HuH-7.5 (cell line): ENCODE measurements at regions not wholly inside any gene's neighbourhood (a gene's known extent, or its start where the extent isn't known, plus 50 kb on each side); places are given as distances from the start of the nearest gene placed in this dataset.

Experiments used
- DNase-seq: peaks from one replicate; pipeline ENCODE4 v3.0.0; 2011; ENCODE audit warnings: low spot score

DNA sequence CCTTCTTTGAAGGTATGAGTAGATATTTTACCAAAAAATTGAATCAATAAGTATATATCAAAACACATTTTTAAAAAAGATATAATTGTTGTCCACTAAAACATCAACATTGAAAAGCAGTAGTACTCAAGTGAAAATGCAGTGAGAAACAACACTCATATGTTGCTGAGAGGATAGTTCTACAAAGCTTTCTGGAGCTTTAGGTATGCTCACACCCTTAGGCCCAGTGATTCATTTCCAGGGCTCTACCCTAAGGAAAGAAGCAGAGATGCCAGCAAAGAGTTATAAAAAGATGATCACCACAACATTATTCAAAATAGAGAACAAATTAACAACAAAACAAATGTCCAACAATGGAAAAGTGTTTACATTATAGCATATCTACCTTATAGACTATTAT is 197.3 kb upstream of the CCDC150 start:
- DNase-seq: no peak

DNA sequence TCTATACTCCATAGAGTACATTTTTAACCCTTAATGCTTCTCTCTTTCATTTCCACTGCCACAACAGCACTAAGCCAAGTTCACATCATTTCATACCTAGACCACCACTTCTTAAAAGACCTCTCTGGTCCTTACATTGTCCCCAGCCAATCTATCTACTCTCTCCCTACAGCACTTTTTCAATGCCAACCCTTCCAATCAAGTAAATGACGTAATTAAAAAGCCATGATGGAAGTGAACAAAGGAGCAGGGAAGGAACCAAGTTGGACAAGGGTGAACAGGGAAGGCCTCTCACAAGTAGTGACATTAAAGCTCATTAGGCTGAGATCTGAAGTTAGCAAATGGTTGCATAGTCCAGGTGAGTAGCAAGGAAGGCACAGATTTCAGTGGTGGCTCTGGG is 195.1 kb upstream of the CCDC150 start:
- DNase-seq: no peak

DNA sequence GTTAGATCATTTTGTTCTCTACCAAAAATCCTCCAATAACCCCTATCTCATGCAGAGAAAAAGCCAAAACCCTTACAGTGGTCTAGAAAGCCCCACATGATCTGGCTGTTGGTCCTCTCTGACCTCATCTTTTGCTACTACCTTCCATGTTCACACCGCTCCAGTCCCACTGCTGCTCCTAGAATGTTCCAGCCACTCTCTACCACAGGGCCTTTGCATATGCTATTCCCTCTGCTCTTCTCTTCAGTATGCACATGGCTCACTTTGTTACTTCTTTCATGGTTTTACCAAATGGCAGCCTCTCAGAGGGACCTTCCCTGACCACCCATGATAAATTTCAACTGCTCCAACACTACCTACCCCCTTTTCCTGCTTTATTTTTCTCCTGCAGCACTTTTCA is 193.5 kb upstream of the CCDC150 start:
- no peak for DNase-seq

DNA sequence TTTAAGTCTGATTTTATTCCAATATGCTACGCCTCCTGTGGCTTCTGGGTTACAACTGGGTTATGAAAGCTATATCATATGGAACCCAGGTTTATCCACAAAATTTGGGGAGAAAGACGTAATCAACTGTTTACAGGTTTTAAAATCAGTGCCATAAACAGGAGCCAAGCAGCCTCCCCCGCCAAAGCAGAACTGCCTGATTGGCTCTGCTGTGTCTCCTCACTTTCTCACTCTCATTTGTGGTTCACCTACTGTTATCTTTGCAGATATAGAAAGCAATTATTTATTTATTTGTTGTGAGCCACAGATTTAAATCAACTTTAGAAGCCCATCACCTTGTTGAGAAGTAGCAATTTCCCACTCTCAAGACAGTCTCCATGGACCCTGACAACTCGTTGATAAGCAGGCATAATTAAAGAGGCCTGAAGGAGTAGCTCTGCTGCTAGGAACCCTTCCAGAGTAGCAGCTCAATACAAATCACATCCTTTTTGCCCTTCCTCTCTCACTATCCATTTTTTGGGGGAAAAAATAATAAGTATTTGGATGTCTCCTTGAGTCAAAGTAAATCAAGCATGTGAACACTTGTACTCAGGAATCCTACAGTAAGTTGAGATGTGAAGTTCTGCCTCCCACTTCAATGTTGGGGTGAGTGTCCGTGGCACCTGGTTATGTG is 191.0 kb upstream of the CCDC150 start:
- no peak for DNase-seq

DNA sequence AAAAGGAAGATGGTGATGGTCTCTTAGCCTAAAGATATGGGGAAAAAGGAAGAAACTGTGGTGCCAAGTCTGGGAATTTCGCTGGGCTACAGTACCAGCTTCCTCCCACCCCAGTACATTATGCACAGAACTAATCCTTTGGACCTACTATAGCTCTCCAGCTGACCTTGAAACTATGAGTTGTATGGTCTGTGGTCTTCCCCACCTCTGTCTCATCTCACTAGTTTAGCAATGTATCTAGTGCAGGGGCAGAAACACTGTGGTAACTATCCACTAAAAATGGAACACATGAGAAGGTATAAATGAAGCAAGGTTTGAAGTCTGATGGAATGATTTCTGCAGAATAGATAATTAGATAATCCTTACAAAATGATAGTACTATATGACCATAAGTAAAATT is 190.4 kb upstream of the CCDC150 start:
- DNase-seq: no peak

DNA sequence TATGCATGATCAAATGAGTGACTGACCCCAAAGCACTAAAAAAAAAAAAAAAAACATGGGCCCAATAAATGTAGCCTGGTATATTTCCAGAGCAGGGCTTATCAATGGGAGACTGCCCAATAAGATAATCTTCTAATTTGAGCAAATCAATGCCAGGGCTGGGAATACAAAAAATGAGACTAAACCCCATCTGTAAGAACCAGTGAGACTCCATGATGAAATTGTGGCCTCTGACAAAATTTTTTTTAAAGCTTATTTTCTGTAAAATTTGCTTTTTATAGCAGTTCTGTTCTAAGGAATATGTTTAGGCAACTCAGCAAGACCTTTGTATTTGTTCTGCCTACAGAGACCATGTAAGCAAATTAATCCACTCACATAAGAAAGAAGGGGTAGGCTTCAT is 186.8 kb upstream of the CCDC150 start:
- no peak for DNase-seq

DNA sequence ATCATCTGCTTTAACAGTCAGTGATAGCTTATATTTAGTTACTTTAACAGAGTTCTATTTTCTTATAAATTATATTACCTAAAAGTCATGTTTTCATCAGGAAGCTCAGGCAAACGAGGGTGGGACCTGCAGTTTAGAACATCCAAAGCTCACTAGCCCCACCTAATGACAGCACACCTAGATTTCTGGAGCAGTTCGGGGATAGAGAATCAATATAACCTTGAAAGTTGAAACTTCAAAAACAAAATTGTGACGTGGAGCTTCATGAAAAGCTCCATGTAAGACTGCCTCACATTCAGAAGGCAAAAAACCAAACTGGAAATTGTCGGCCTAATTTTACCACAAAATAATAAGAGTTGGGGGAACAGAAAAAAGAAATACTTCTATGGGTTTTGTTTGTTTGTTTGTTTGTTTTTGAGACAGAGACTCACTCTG is 185.9 kb upstream of the CCDC150 start:
- DNase-seq: peak; percentile 19

DNA sequence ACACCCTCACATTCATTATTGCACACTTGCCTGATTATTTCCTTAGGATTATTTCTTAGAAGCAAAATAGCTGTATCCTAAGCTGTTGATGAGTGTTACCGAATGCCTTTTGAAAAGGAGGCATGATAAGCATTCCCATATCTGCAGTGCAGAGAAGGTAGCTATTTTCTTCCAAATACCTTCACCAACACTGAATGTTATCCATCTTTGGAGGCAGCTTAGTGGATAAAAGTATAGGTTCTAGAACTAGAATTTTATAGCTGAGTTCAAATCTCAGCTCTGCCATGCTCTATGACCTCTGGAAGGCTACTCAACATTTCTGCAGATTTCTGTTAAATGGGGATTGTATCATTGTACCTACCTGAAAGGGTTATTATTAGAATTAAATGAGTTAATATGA is 185.0 kb upstream of the CCDC150 start:
- no peak for DNase-seq

DNA sequence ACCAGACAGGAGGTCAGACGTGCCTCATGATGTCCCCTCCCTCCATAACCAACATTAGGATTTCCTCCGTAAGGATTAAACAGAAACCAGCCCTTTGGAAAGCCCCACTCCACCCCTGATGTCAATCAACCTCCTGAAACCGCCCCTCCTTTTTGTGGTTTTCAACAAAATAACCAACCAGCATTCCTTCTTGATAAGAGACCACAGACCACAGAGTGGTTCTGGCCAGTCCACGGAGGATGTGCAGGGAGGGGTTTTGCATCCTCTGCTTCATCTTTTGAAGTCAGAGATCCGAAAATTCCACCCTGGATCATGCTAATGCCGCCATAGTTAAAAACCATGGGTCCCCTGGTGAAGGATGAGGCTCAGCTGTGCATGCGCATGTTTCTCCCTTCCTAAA is 180.0 kb upstream of the CCDC150 start:
- no peak for DNase-seq

DNA sequence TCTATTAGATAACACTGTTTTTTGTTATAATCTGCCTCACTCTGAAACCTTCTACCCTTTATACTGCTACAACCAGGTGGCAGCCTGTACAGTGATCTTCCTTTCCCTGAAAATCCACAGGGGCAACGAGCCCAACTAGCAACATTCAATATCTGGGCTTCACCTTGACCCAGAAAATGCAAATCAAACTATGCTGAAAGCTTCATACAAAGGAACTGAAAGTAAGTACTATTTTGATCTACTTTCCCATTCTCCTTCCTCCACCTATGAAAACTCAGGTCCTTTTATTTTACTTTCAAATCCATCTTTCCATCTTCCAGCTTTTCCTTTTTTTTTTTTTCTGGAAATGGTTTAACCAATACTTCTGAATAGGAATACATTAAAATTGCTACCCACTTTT is 175.8 kb upstream of the CCDC150 start:
- DNase-seq: no peak

DNA sequence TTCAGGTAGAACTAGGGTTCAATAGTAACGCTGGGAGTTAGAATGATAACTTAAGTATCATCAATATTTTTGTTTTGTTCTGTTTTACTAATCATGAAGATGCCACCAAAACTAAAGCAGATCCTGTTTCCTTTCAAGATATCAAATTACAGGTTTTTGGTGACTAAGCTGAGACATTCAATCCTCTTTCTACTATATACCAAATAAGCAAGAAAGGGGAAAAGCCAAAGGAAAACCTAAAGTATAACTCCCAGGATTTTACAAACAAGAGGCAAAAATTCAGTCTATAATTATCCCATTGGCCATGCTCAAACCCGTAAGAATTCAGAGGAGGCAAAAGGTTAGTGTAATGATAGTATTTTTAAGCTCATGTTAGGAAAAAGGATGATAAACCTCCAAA is 175.2 kb upstream of the CCDC150 start:
- DNase-seq: no peak

DNA sequence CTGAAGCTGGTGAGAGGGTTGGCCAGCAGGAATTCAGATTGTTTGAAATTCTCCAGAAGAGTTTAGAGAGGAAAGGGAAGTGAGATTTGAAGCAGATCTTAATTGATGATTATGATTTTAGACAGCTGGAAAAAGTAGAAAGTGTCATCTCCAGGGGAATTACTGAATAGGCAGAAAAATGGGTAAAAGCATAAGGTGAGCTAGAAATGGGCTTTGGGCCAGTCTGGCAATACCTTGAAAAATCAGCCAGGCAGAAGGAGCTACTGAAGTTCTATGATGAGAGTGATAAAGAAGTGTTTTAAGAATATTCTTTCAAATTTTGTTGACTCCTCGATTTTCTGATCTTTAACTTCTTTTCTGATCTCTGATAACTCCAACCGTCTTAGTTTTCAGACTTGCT is 172.9 kb upstream of the CCDC150 start:
- no peak for DNase-seq

DNA sequence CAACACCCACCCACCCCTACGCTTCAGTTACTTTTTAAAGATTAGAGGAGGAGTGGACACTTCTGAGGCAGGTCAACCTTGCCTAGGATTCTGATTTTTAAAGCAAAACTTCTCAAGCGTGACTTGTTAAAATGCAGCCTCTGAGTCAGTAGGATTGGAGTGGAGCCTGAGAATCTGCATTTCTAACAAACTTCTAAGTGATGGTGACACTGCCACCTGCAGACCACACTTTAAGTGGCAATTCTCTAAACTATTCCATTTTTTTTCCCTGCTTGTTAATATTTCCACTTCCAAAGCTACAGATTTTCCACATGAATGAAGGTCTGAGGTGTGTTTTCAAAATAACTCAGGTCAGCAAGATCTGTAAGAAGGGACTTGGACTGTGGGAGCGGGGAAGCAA is 171.1 kb upstream of the CCDC150 start:
- DNase-seq: no peak

DNA sequence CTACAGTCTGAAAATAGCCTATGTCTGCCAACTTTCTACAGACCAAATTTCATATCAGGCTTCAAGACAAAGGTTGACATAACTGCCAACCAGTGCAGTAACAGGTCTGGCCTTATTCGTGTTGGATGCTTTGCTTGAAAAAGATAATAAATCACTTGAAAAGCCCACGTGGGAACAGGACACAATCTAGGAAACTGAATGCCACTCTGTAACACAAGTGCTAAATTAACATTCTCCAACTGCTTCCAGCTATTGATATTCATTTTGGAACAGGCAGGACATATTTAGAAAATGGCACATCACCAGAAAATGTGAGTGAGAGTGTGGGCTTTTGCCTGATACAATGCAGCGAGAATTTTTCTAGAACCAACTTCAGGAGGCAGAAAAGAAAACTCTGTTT is 165.9 kb upstream of the CCDC150 start:
- DNase-seq: no peak

DNA sequence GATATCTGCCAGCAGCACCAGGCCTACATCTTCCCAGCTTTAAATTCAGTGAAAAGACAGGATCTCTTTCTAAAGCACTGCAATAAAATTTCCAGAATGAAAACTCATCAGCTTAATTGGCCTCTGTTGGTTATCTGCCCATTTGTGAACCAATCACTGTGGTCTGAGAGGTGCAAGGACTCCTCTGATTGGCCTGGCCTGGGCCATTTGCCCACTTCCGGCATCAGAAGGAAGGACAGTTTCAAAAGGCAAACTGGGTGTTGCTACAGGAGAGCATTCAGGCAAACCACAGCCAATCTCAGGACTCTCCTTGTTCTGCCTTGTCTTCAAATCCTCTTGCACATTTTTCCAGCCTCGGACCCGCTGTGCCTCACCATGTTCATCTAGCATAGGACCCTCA is 163.9 kb upstream of the CCDC150 start:
- DNase-seq: no peak

DNA sequence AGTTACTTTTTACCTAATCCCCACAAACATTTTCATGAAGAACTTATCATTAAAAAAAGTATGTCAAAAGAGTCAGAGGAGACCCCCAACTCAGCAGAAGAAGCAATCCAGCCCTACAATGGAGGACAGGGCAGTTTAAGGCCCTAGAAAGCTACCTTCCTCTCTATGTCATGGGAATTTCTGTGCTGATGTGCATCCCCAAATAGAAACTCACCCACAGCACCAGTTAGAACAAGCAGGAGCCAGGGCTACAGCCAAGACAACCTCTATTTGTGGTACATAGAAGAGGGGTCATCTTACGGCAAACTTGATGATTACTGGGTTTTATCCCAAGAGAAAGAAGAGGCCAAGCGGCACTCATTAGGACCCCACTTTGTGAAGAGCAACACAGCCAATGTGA is 160.9 kb upstream of the CCDC150 start:
- DNase-seq: no peak

DNA sequence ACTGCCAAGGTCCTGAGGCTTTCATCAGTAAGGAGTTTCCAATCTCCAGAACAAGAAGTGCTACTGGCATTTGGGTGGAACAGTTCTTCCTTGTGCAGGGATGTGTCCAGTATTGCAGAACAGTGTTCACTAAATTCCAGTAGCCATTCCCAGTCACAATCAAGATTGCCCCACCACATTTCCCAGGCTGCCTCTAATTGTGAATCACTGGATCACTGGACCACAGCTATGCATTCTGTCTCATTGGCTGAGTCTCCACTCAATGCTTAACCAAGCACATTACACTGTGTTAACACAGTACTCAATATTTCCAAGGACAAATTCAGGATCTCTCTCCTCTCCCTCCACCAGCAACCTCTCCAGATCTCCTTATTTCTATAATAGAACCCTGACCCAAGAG is 160.2 kb upstream of the CCDC150 start:
- DNase-seq: no peak

DNA sequence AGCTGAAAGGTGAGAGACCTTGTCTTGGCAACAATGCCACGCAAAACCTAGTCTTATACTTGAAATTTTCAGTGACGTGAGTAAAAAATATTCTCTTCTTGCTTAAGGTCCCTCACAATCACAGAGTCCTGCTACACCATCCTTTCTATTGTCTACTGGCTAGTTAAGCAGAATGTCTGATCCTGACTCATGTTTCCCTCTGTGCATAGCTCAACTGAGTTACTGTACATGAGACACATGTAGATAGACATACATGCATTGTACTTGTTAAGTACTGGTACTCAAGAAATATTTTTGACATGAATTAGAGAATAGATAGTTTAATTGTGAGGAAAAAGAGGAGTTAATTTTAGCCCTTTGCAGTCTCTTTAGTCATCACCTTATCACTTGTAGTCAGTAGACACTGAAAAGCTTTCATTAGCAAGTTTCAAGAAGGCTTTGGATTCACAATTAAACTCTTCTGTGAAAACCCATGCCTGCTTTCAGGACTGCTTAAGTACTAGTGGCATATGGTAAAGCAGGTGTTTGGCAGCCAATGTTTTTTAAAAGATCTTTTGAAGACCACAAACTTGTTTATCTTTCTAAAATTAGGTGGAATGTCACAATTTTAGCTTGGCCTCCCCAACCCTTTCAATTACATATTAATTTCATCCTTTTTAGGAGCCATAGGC is 158.7 kb upstream of the CCDC150 start:
- DNase-seq: no peak

DNA sequence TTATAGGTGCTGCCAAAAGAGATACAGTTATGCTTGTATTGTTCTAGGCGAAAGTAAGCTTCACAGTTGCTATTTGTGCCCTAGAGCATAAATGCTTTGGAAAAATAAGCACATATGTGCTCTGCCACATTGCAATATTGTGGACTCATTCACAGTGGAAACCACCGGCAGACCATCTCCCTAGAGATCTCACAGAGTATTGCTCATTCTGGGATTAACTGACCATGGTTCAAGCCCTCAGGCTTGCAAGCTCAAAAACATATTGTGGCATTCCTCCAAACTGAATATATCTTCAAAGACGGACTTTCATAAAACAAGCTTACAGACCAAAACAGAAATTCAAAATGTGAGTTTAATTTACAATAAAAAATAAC is 158.2 kb upstream of the CCDC150 start:
- no peak for DNase-seq

DNA sequence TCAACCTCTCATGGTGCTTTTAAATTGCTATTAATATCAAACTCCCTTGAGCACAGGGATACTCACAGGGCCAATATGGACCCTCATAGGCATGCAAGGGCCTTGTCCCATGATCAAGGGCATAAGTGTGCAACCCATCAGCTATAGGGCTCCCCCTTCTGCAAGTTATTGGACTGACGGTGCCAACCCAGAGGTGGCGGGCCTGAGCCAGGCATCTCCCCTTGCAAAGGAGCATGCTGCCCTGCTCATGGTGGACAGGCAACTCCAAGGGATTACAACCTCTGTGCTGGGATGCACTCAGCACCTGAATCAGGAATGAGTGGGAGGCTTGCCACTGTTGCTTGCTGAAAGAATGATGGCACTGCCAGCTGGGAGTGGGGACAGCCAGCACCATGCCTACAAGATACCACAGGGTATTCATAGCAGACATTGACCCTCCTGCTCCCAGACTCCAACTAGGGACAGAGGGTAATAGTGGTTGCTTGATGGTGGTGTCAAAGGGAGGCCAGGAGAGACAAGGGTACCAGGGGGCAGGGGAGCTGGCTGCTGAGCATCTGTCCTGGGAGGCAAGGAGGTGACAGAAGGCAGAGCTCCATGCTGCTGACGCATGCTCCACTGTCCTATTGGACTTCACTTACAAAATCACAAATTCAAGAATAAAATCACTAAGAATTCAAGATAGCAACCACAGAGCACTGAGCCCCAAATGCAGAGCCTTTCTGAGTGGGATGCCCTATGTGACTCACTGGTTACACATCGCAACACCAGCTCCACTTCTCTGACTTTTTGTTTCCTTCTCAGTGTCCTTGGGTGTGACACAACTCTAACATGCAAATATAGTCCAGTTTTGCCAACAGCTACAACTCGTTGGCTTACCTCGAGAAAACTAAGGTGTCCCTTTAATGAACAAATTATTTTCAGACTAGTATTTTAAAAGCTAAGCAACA is 157.1 kb upstream of the CCDC150 start:
- no peak for DNase-seq

DNA sequence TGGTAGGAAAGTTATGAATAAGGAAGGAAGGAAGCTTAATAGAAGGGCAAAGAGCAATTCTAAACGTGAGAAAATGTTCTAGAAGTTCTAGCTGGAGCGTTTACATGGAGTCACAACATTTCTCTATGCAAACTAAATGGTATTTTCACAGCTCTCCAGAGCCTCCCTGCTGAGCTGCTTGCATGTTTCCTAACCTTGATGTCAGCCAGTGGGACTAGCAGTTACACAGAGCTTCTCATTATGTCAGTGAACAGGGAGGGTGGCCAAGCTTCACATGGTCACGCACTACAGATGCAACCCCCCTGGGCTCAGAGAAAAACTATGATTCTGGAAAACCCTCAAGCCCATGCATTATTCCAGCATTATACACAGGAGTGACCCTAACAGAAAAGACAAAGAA is 153.4 kb upstream of the CCDC150 start:
- no peak for DNase-seq

DNA sequence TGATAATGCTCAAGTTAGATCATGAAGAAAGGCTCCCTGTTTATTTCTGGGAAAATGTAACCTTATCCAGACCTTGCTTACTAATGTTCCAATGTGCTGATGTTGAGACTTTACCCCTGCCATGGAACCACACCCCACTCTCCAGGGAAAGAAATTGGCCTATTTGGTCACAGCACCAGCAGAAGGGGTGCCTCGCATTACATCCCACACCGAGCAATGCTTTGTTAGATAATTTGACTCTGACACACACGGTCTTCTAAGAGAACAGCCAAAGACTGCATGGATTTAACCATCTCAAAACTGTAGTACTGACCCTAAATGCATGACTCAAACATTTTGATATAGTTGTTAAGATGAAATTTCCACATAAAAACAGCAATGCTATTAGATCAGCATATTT is 152.1 kb upstream of the CCDC150 start:
- DNase-seq: no peak

DNA sequence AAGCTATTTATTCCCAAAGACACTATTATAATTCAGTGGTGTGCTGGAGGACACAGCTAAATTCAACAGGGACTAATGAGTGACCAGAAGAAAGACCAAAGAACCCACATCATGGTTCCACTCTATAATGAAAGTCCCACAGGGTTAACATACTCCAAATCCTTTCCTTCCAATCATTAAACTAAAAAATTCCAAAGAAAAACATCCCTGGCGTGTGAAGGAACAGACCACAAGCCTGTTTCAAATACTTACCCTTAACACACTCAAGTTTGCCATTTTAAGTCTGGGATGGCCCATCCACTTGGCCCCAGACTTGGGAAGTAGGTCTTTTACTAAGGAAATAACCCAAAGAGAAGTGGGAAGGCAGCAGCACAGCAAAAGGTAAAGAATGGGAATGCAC is 150.1 kb upstream of the CCDC150 start:
- DNase-seq: no peak
